ENCODE measurements at regions not wholly inside any gene's neighbourhood (a gene's known extent, or its start where the extent isn't known, plus 50 kb on each side); places are given as distances from the start of the nearest gene placed in this dataset.

- no peaks in the 10 kb centered on the region for H3K27me3 ChIP-seq (replicated peaks; ENCODE audit: control insufficient read depth, insufficient read depth, low read length)
- no peaks in the 10 kb centered on the region for H3K36me3 ChIP-seq (ENCODE audit: control insufficient read depth, insufficient read depth, low read length, severe bottlenecking)
- no peak overlapping the region for H3K9ac ChIP-seq (ENCODE audit: low read length)
- no peaks in the 10 kb centered on the region for H3K4me1 ChIP-seq (ENCODE audit: control insufficient read depth, insufficient read depth, low read length)
- no peak for DNase-seq (ENCODE audit: low read depth)
- H3K9me3 ChIP-seq (ENCODE audit: control insufficient read depth, low read length): no peaks in the 10 kb centered on the region
- H3K4me3 ChIP-seq (ENCODE audit: low read length): no peak overlapping the region
Observed at GRCh38 chr16:85498607-85499006, 114.5 kb upstream of the GSE1 start.

- Histone ChIP-seq H3K27me3 (replicated peaks; ENCODE audit: control insufficient read depth, insufficient read depth, low read length) (no peaks in the 10 kb centered on the region), H3K9me3 (ENCODE audit: control insufficient read depth, low read length) (no peaks in the 10 kb centered on the region), H3K9ac (ENCODE audit: low read length) (no peak overlapping the region), H3K4me3 (ENCODE audit: low read length) (no peak overlapping the region), H3K4me1 (ENCODE audit: control insufficient read depth, insufficient read depth, low read length) (peaks cover 11% of the 10 kb centered on the region), H3K36me3 (ENCODE audit: control insufficient read depth, insufficient read depth, low read length, severe bottlenecking) (no peaks in the 10 kb centered on the region)
- no peak for DNase-seq (ENCODE audit: low read depth)
Observed at GRCh38 chr16:85500220-85500619, 112.9 kb upstream of the GSE1 start.

- Histone ChIP-seq H3K27me3 (replicated peaks; ENCODE audit: control insufficient read depth, insufficient read depth, low read length) (no peaks in the 10 kb centered on the region), H3K36me3 (ENCODE audit: control insufficient read depth, insufficient read depth, low read length, severe bottlenecking) (no peaks in the 10 kb centered on the region), H3K4me1 (ENCODE audit: control insufficient read depth, insufficient read depth, low read length) (peaks cover 11% of the 10 kb centered on the region), H3K4me3 (ENCODE audit: low read length) (no peak overlapping the region), H3K9me3 (ENCODE audit: control insufficient read depth, low read length) (no peaks in the 10 kb centered on the region), H3K9ac (ENCODE audit: low read length) (no peak overlapping the region)
- DNase-seq (ENCODE audit: low read depth): no peak
Observed at GRCh38 chr16:85501900-85502299, 111.2 kb upstream of the GSE1 start.

- Histone ChIP-seq H3K36me3 (ENCODE audit: control insufficient read depth, insufficient read depth, low read length, severe bottlenecking) (no peaks in the 10 kb centered on the region), H3K27me3 (replicated peaks; ENCODE audit: control insufficient read depth, insufficient read depth, low read length) (no peaks in the 10 kb centered on the region), H3K9me3 (ENCODE audit: control insufficient read depth, low read length) (no peaks in the 10 kb centered on the region), H3K9ac (ENCODE audit: low read length) (no peak overlapping the region), H3K4me3 (ENCODE audit: low read length) (no peak overlapping the region), H3K4me1 (ENCODE audit: control insufficient read depth, insufficient read depth, low read length) (peaks cover 11% of the 10 kb centered on the region)
- no peak for DNase-seq (ENCODE audit: low read depth)
Observed at GRCh38 chr16:85502357-85502756, 110.8 kb upstream of the GSE1 start.

DNA sequence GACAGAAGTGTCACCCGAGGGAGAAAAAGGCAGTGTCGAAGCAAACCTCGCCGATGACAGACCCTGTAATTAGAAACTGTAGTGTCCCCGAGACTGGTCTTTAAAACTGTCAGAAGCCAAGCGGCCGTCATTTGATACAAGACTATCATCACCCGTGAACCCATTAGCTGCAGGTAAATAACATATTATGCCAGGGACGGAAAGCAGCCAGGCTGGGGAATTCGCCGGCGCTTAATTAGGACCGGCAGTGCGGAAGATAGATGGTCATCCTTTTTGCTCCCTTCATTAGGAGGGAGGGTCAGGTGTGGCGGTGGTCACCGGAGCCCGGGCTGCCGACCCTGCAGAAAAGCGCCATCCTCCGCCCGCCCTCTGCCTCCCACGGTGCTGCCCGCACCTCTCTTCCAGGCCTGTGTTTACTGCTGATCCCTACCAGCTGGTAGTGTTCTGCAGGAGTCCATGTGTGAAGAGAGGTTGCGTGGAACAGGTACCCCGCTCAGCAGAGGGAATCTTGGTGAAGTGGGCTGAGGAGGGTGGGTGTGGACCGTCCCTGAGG is 109.4 kb upstream of the GSE1 start:
- H3K27me3 ChIP-seq (replicated peaks; ENCODE audit: control insufficient read depth, insufficient read depth, low read length): no peaks in the 10 kb centered on the region
- DNase-seq (ENCODE audit: low read depth): no peak
- H3K4me1 ChIP-seq (ENCODE audit: control insufficient read depth, insufficient read depth, low read length): peaks cover 11% of the 10 kb centered on the region
- no peaks in the 10 kb centered on the region for H3K36me3 ChIP-seq (ENCODE audit: control insufficient read depth, insufficient read depth, low read length, severe bottlenecking)
- no peaks in the 10 kb centered on the region for H3K9me3 ChIP-seq (ENCODE audit: control insufficient read depth, low read length)
- H3K9ac ChIP-seq (ENCODE audit: low read length): no peak overlapping the region
- H3K4me3 ChIP-seq (ENCODE audit: low read length): no peak overlapping the region

DNA sequence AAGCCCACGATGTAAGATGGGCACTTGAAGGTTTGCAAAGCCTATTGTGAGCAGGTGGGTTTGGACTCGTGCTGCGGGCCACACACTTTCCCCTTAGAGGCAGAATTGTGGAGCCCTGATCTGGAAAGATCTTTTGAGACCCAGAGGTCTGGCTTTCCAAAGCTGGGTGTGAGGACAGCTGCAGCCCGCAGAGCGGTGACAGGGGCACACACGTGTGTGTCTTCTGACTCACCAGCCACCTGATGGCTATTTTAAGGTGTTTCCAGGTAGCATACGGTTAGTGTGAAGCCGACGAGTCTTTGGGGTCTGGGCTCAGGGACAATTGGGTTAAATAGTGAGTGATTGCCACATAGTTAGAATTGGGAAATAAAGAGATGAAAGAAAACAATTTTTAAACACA is 108.9 kb upstream of the GSE1 start:
- Histone ChIP-seq H3K9ac (ENCODE audit: low read length) (no peak overlapping the region), H3K36me3 (ENCODE audit: control insufficient read depth, insufficient read depth, low read length, severe bottlenecking) (no peaks in the 10 kb centered on the region), H3K9me3 (ENCODE audit: control insufficient read depth, low read length) (no peaks in the 10 kb centered on the region), H3K27me3 (replicated peaks; ENCODE audit: control insufficient read depth, insufficient read depth, low read length) (no peaks in the 10 kb centered on the region), H3K4me3 (ENCODE audit: low read length) (no peak overlapping the region), H3K4me1 (ENCODE audit: control insufficient read depth, insufficient read depth, low read length) (peaks cover 11% of the 10 kb centered on the region)
- no peak for DNase-seq (ENCODE audit: low read depth)

GRCh38 chr16:85505794-85506634 is 107.1 kb upstream of the GSE1 start:
- no peaks in the 10 kb centered on the region for H3K27me3 ChIP-seq (replicated peaks; ENCODE audit: control insufficient read depth, insufficient read depth, low read length)
- no peak overlapping the region for H3K4me3 ChIP-seq (ENCODE audit: low read length)
- H3K9ac ChIP-seq (ENCODE audit: low read length): no peak overlapping the region
- H3K36me3 ChIP-seq (ENCODE audit: control insufficient read depth, insufficient read depth, low read length, severe bottlenecking): no peaks in the 10 kb centered on the region
- DNase-seq (ENCODE audit: low read depth): no peak
- peaks cover 11% of the 10 kb centered on the region for H3K4me1 ChIP-seq (ENCODE audit: control insufficient read depth, insufficient read depth, low read length)
- no peaks in the 10 kb centered on the region for H3K9me3 ChIP-seq (ENCODE audit: control insufficient read depth, low read length)

- DNase-seq (ENCODE audit: low read depth): no peak
- H3K4me3 ChIP-seq (ENCODE audit: low read length): no peak overlapping the region
- H3K9me3 ChIP-seq (ENCODE audit: control insufficient read depth, low read length): no peaks in the 10 kb centered on the region
- peaks cover 11% of the 10 kb centered on the region for H3K4me1 ChIP-seq (ENCODE audit: control insufficient read depth, insufficient read depth, low read length)
- H3K27me3 ChIP-seq (replicated peaks; ENCODE audit: control insufficient read depth, insufficient read depth, low read length): no peaks in the 10 kb centered on the region
- H3K9ac ChIP-seq (ENCODE audit: low read length): no peak overlapping the region
- H3K36me3 ChIP-seq (ENCODE audit: control insufficient read depth, insufficient read depth, low read length, severe bottlenecking): no peaks in the 10 kb centered on the region
Observed at GRCh38 chr16:85506635-85506911, 106.5 kb upstream of the GSE1 start.

- no peak for DNase-seq (ENCODE audit: low read depth)
- Histone ChIP-seq H3K9ac (ENCODE audit: low read length) (no peak overlapping the region), H3K4me1 (ENCODE audit: control insufficient read depth, insufficient read depth, low read length) (peaks cover 11% of the 10 kb centered on the region)
Observed at GRCh38 chr16:85507342-85507741, 105.8 kb upstream of the GSE1 start.

DNA sequence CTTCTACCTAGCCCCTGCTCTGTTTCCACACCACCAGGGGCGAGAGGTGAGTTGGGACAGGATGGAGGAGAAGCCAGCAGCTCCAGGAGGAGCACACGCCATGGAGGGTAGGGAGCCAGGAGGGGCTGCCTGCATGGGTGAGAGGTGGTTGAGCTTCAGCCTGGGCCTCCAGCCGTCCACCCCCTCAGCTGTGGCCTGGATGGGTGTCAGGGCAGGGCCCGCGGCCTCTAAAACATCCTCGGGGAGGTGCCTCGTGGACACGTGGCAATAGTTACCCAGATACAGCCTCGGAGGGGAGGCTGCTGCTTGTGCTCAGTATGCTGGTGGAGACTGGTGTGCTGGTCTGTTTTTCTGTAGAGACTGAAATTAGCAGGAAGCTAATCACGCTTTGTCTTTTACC is 104.7 kb upstream of the GSE1 start:
- H3K9me3 ChIP-seq (ENCODE audit: control insufficient read depth, low read length): no peaks in the 10 kb centered on the region
- no peaks in the 10 kb centered on the region for H3K27me3 ChIP-seq (replicated peaks; ENCODE audit: control insufficient read depth, insufficient read depth, low read length)
- no peak overlapping the region for H3K9ac ChIP-seq (ENCODE audit: low read length)
- no peak overlapping the region for H3K4me3 ChIP-seq (ENCODE audit: low read length)
- peaks cover 16% of the 10 kb centered on the region for H3K4me1 ChIP-seq (ENCODE audit: control insufficient read depth, insufficient read depth, low read length)
- no peaks in the 10 kb centered on the region for H3K36me3 ChIP-seq (ENCODE audit: control insufficient read depth, insufficient read depth, low read length, severe bottlenecking)
- no peak for DNase-seq (ENCODE audit: low read depth)

More at GRCh38 chr16:85507342-85507741, 105.8 kb upstream of the GSE1 start:
- H3K9me3 ChIP-seq (ENCODE audit: control insufficient read depth, low read length): no peaks in the 10 kb centered on the region
- no peaks in the 10 kb centered on the region for H3K36me3 ChIP-seq (ENCODE audit: control insufficient read depth, insufficient read depth, low read length, severe bottlenecking)
- no peaks in the 10 kb centered on the region for H3K27me3 ChIP-seq (replicated peaks; ENCODE audit: control insufficient read depth, insufficient read depth, low read length)
- no peak overlapping the region for H3K4me3 ChIP-seq (ENCODE audit: low read length)

DNA sequence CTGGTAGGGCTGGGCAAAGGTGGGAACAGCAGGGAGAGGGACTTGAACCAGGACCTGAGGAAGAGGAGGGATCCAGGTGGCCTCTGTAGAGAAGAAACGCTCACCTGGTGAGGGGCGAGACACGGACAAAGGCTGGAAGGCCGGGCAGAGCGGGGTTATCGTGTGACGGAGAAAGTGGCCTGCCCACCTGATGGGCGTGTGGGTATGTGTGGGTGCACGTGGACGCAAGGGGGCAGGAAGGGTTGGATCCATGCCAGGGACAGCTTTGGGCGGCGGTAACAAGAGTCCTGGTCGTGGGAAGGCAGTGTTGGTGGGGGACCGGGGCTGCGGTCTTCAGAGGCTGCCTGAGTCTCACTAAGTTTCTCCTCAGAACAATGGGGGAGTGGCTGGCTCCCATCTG is 104.1 kb upstream of the GSE1 start:
- Histone ChIP-seq H3K4me3 (ENCODE audit: low read length) (no peak overlapping the region), H3K4me1 (ENCODE audit: control insufficient read depth, insufficient read depth, low read length) (peaks cover 22% of the 10 kb centered on the region)

More for the DNA sequence above, 104.1 kb upstream of the GSE1 start:
- DNase-seq (ENCODE audit: low read depth): no peak
- no peaks in the 10 kb centered on the region for H3K27me3 ChIP-seq (replicated peaks; ENCODE audit: control insufficient read depth, insufficient read depth, low read length)
- no peaks in the 10 kb centered on the region for H3K36me3 ChIP-seq (ENCODE audit: control insufficient read depth, insufficient read depth, low read length, severe bottlenecking)
- H3K9me3 ChIP-seq (ENCODE audit: control insufficient read depth, low read length): no peaks in the 10 kb centered on the region
- H3K9ac ChIP-seq (ENCODE audit: low read length): no peak overlapping the region

Data from adipocyte (in vitro differentiated cells).